ENCODE measurements at regions not wholly inside any gene's neighbourhood (a gene's known extent, or its start where the extent isn't known, plus 50 kb on each side); places are given as distances from the start of the nearest gene placed in this dataset.

- no peak for TF ChIP-seq CTCF (IDR thresholded peaks at IDR 0.05)
- no peak for TF ChIP-seq SIN3A (IDR thresholded peaks at IDR 0.05; ENCODE audit: borderline replicate concordance, insufficient read depth, low read depth, low read length)
- no peak for TF ChIP-seq POLR2AphosphoS5 (IDR thresholded peaks at IDR 0.05; ENCODE audit: low read depth, low read length)
- TF ChIP-seq REST (IDR thresholded peaks at IDR 0.05; ENCODE audit: insufficient read depth in 1 of 2, low read depth in 2 of 2, low read length in 1 of 2): no peak
- no peak for TF ChIP-seq TCF7L2 (IDR thresholded peaks at IDR 0.05; ENCODE audit: low read depth, low read length)
These were observed 842.6 kb upstream of the ACO1 start for GRCh38 chr9:31541721-31542281.
